SK-N-SH treated with all-trans-retinoic acid at 6 μM for 48 hours (cell line): ENCODE measurements at regions not wholly inside any gene's neighbourhood (a gene's known extent, or its start where the extent isn't known, plus 50 kb on each side); places are given as distances from the start of the nearest gene placed in this dataset.

Experiments used
- ATAC-seq: fragments of 200-7000 bp; cut with Tn5 transposase; 3 replicates; pipeline ENCODE4 v1.9.1; 2020; ENCODE audit warnings: mild to moderate bottlenecking, moderate library complexity
- BACH2 ChIP-seq: fragments of 250-450 bp; sonication (Bioruptor Pico); IDR thresholded peaks from 2 replicates; pipeline ENCODE4 v1.9.0; 2021; ENCODE audit warnings: mild to moderate bottlenecking, borderline replicate concordance
- CSDC2 ChIP-seq: fragments of 250-450 bp; sonication (Bioruptor Pico); IDR thresholded peaks from 2 replicates; pipeline ENCODE4 v1.5.0; 2020; ENCODE audit warnings: mild to moderate bottlenecking, moderate library complexity
- ESRRG ChIP-seq: fragments of 250-450 bp; sonication (Bioruptor Pico); IDR thresholded peaks from 2 replicates; pipeline ENCODE4 v1.6.1; 2021; ENCODE audit warnings: mild to moderate bottlenecking
- GLIS3 ChIP-seq: fragments of 250-450 bp; sonication (Bioruptor Pico); IDR thresholded peaks from 2 replicates; pipeline ENCODE4 v1.5.0; 2020; ENCODE audit warnings: mild to moderate bottlenecking, moderate library complexity
- ISL1 ChIP-seq: fragments of 250-450 bp; sonication (Bioruptor Pico); IDR thresholded peaks from 2 replicates; pipeline ENCODE4 v2.1.2; 2022; ENCODE audit warnings: mild to moderate bottlenecking, moderate library complexity
- PPARA ChIP-seq: fragments of 250-450 bp; sonication (Bioruptor Pico); IDR thresholded peaks from 2 replicates; pipeline ENCODE4 v1.5.0; 2020; ENCODE audit warnings: mild to moderate bottlenecking, borderline replicate concordance
- SNAI2 ChIP-seq: fragments of 250-450 bp; sonication (Bioruptor Pico); IDR thresholded peaks from 2 replicates; pipeline ENCODE4 v1.5.0; 2020; ENCODE audit warnings: mild to moderate bottlenecking, moderate library complexity
- TSHZ2 ChIP-seq: fragments of 250-450 bp; sonication (Bioruptor Pico); IDR thresholded peaks from 2 replicates; pipeline ENCODE4 v1.5.0; 2020; ENCODE audit warnings: mild to moderate bottlenecking, moderate library complexity
- ZC3H10 ChIP-seq: fragments of 250-450 bp; sonication (Bioruptor Pico); IDR thresholded peaks from 2 replicates; pipeline ENCODE4 v1.5.1; 2021; ENCODE audit warnings: mild to moderate bottlenecking, moderate library complexity
- ZFP3 ChIP-seq: fragments of 250-450 bp; sonication (Bioruptor Pico); IDR thresholded peaks from 2 replicates; pipeline ENCODE4 v1.5.0; 2020; ENCODE audit warnings: mild to moderate bottlenecking, moderate library complexity
- ZNF565 ChIP-seq: fragments of 450-650 bp; formaldehyde crosslinking; conservative IDR thresholded peaks from 2 replicates; pipeline ENCODE4 v1.5.0; 2020; ENCODE audit warnings: low read depth, mild to moderate bottlenecking, moderate library complexity
- ZNF70 ChIP-seq: fragments of 450-650 bp; formaldehyde crosslinking; IDR thresholded peaks from 2 replicates; pipeline ENCODE4 v1.5.0; 2020; ENCODE audit warnings: mild to moderate bottlenecking, moderate library complexity
- ZNF8 ChIP-seq: fragments of 450-650 bp; formaldehyde crosslinking; IDR thresholded peaks from 2 replicates; pipeline ENCODE4 v1.5.0; 2020; ENCODE audit warnings: mild to moderate bottlenecking, moderate library complexity
- TF ChIP-seq, protein P1 (sequence below): fragments of 250-450 bp; sonication (Bioruptor Pico); IDR thresholded peaks from 2 replicates; pipeline ENCODE4 v1.8.0; 2020; ENCODE audit warnings: mild to moderate bottlenecking, moderate library complexity, borderline replicate concordance
- TF ChIP-seq, protein P2 (sequence below): fragments of 250-450 bp; sonication (Bioruptor Pico); IDR thresholded peaks from 2 replicates; pipeline ENCODE4 v1.8.0; 2021; ENCODE audit warnings: low read depth, mild to moderate bottlenecking, moderate library complexity, borderline replicate concordance
- TF ChIP-seq, protein P3 (sequence below): fragments of 250-450 bp; sonication (Bioruptor Pico); IDR thresholded peaks from 2 replicates; pipeline ENCODE4 v1.5.1; 2021; ENCODE audit warnings: mild to moderate bottlenecking, moderate library complexity
- TF ChIP-seq, protein P4 (sequence below): fragments of 250-450 bp; sonication (Bioruptor Pico); IDR thresholded peaks from 2 replicates; pipeline ENCODE4 v1.5.1; 2020; ENCODE audit warnings: low read depth, mild to moderate bottlenecking, moderate library complexity

DNA sequence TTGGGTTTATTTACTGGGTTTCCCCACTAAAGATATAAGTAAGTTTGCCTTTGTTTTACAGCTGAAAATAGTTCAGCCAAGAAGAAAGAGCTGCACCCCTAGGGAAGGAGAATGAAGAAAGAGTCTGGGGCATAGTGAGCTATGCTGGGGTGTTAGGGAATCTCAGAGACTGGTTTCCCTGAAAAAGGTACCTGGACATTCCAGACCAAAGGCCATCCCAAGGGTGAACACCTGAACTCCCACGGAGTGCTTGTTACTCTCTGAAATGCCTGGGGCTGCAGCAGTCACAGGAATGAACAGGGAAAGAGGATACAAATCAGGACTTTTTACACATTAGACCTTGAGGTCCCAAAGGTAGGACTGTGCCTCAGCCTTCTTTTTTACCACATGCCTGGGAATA is 337.6 kb upstream of the SLC10A2 start:
- no peak for ATAC-seq
- TF ChIP-seq, protein P1, sequence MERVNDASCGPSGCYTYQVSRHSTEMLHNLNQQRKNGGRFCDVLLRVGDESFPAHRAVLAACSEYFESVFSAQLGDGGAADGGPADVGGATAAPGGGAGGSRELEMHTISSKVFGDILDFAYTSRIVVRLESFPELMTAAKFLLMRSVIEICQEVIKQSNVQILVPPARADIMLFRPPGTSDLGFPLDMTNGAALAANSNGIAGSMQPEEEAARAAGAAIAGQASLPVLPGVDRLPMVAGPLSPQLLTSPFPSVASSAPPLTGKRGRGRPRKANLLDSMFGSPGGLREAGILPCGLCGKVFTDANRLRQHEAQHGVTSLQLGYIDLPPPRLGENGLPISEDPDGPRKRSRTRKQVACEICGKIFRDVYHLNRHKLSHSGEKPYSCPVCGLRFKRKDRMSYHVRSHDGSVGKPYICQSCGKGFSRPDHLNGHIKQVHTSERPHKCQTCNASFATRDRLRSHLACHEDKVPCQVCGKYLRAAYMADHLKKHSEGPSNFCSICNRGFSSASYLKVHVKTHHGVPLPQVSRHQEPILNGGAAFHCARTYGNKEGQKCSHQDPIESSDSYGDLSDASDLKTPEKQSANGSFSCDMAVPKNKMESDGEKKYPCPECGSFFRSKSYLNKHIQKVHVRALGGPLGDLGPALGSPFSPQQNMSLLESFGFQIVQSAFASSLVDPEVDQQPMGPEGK = no peak
- no peak for TF ChIP-seq ISL1
- no peak for TF ChIP-seq ZNF70 (CRISPR knock-in tag)
- TF ChIP-seq ZNF565 = no peak
- no peak for TF ChIP-seq CSDC2 (CRISPR knock-in tag)
- TF ChIP-seq, protein P2, sequence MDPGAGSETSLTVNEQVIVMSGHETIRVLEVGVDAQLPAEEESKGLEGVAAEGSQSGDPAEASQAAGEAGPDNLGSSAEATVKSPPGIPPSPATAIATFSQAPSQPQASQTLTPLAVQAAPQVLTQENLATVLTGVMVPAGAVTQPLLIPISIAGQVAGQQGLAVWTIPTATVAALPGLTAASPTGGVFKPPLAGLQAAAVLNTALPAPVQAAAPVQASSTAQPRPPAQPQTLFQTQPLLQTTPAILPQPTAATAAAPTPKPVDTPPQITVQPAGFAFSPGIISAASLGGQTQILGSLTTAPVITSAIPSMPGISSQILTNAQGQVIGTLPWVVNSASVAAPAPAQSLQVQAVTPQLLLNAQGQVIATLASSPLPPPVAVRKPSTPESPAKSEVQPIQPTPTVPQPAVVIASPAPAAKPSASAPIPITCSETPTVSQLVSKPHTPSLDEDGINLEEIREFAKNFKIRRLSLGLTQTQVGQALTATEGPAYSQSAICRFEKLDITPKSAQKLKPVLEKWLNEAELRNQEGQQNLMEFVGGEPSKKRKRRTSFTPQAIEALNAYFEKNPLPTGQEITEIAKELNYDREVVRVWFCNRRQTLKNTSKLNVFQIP (CRISPR knock-in tag) = no peak
- TF ChIP-seq ZNF8 = no peak
- no peak for TF ChIP-seq BACH2 (CRISPR knock-in tag)
- TF ChIP-seq PPARA (CRISPR knock-in tag) = no peak
- TF ChIP-seq GLIS3 = no peak
- no peak for TF ChIP-seq ZC3H10 (CRISPR knock-in tag)
- TF ChIP-seq TSHZ2 (CRISPR knock-in tag) = no peak
- TF ChIP-seq ESRRG (CRISPR knock-in tag) = no peak

DNA sequence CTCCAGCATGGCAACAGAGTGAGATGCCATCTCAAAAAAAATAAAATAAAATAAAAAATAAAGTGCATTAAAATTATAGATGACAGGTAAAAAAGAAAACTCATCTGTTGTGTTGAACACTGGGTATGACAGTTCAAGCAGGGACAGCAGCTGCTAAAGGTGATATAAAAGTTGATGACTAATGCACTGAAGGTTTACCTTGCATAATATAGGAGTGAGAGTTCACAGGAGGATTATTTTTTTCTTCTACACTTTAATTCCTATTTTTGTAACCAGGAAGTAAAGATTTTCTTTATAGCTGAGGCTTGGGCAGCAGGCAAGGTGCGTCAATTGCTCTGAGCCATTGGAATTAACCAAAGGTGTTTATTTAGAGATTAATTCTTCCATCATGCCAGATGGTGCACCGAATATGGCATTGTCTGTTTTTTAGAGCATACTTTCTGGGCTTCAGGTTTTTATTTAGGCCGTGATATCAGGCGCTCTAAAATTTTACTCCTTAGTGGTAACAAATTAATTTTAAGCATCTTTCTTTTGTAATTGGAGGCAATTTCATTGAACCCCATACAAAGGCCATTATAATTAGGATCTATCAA is 337.0 kb upstream of the SLC10A2 start:
- TF ChIP-seq ZNF8 (no peak), BACH2 (CRISPR knock-in tag) (no peak), ESRRG (CRISPR knock-in tag) (no peak), PPARA (CRISPR knock-in tag) (no peak), ZFP3 (CRISPR knock-in tag) (no peak), CSDC2 (CRISPR knock-in tag) (no peak), ZNF70 (CRISPR knock-in tag) (no peak), GLIS3 (no peak), ZC3H10 (CRISPR knock-in tag) (no peak), SNAI2 (CRISPR knock-in tag) (no peak), ISL1 (no peak)
- TF ChIP-seq, protein P3, sequence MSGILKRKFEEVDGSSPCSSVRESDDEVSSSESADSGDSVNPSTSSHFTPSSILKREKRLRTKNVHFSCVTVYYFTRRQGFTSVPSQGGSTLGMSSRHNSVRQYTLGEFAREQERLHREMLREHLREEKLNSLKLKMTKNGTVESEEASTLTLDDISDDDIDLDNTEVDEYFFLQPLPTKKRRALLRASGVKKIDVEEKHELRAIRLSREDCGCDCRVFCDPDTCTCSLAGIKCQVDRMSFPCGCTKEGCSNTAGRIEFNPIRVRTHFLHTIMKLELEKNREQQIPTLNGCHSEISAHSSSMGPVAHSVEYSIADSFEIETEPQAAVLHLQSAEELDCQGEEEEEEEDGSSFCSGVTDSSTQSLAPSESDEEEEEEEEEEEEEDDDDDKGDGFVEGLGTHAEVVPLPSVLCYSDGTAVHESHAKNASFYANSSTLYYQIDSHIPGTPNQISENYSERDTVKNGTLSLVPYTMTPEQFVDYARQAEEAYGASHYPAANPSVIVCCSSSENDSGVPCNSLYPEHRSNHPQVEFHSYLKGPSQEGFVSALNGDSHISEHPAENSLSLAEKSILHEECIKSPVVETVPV (CRISPR knock-in tag) = no peak
- TF ChIP-seq, protein P4, sequence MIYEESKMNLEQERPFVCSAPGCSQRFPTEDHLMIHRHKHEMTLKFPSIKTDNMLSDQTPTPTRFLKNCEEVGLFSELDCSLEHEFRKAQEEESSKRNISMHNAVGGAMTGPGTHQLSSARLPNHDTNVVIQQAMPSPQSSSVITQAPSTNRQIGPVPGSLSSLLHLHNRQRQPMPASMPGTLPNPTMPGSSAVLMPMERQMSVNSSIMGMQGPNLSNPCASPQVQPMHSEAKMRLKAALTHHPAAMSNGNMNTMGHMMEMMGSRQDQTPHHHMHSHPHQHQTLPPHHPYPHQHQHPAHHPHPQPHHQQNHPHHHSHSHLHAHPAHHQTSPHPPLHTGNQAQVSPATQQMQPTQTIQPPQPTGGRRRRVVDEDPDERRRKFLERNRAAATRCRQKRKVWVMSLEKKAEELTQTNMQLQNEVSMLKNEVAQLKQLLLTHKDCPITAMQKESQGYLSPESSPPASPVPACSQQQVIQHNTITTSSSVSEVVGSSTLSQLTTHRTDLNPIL (CRISPR knock-in tag) = no peak
- TF ChIP-seq, protein P1 = no peak
- TF ChIP-seq, protein P2 (CRISPR knock-in tag) = no peak
- no peak for ATAC-seq
